Omental fat pad (tissue), 3 donors: ENCODE measurements at regions not wholly inside any gene's neighbourhood (a gene's known extent, or its start where the extent isn't known, plus 50 kb on each side); places are given as distances from the start of the nearest gene placed in this dataset.

ENCODE experiments used
- ATAC-seq: fragments of 150-250 bp; one replicate; pipeline ENCODE4 v1.9.1; 2016; ENCODE audit warnings: mild to moderate bottlenecking, moderate library complexity; ENCODE audit not compliant: low FRiP score
- DNase-seq: peaks from one replicate; pipeline ENCODE4 v3.0.0-alpha.2; 2019; ENCODE audit warnings: low spot score
- TF ChIP-seq, protein P1 (sequence below), 3 donors: fragments of 450-650 bp; IDR thresholded peaks; one replicate each; pipeline ENCODE4 v1.5.1; 2016 to 2017; ENCODE audit warnings: antibody characterized with exemption in 3 of 3, mild to moderate bottlenecking in 3 of 3, moderate library complexity in 2 of 3

DNA sequence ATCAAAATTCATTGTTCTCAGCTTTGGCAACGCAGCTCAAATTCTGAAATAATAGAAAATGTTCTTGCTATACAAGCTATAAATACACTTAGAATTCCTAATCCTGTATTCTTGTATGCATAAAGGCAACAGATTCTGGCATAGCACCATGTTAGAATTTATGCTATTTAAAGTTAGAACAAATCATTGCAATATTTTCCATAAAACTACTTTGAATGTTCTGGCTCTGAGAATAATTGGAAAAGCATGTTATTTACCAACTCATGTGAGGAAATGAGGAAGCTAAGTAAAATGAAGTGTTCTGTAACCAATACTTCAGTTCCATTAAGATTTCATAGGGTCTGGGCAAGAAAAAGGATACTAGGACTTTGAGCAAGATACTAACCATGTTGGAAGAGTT, 888.9 kb downstream of the SQOR start:
- ATAC-seq (no peak), DNase-seq (no peak)
- TF ChIP-seq, protein P1, sequence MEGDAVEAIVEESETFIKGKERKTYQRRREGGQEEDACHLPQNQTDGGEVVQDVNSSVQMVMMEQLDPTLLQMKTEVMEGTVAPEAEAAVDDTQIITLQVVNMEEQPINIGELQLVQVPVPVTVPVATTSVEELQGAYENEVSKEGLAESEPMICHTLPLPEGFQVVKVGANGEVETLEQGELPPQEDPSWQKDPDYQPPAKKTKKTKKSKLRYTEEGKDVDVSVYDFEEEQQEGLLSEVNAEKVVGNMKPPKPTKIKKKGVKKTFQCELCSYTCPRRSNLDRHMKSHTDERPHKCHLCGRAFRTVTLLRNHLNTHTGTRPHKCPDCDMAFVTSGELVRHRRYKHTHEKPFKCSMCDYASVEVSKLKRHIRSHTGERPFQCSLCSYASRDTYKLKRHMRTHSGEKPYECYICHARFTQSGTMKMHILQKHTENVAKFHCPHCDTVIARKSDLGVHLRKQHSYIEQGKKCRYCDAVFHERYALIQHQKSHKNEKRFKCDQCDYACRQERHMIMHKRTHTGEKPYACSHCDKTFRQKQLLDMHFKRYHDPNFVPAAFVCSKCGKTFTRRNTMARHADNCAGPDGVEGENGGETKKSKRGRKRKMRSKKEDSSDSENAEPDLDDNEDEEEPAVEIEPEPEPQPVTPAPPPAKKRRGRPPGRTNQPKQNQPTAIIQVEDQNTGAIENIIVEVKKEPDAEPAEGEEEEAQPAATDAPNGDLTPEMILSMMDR (IDR thresholded peaks at IDR 0.05), result no peak

DNA sequence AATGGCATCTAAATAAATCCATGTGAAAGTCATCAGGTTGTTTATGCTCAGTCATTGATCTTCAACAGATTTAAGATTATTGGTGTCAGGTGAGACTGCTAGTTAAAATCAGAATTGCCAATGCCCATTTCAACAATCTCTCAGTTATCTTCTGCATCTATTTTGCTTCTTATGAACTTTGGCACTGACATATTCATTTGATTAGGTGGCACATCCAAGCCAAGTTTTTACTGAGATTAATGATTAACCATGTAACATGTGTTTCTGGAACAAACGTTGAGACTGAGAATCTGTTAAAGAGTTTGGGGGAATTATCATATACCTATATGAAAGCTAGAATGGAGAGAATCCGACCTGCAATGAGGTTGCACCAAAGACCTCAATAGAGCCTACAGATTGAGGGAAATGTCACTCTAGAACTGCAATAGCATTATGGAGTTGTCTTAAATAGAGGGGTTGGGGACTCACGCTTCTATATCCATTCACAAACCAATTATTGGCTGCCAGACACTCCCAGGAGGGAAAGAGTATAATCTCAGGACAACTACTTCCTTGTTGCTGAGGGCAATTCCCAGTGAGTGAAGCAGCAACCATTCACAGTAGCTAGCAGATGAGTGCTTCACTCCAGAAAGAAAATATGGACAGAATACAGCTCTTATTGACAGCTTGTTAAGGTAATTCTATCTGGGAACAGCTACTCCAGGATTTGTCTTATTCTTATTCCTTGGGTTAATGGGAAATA, 891.3 kb downstream of the SQOR start:
- ATAC-seq (no peak), DNase-seq (no peak)
- TF ChIP-seq, protein P1 (IDR thresholded peaks at IDR 0.05), result no peak

DNA sequence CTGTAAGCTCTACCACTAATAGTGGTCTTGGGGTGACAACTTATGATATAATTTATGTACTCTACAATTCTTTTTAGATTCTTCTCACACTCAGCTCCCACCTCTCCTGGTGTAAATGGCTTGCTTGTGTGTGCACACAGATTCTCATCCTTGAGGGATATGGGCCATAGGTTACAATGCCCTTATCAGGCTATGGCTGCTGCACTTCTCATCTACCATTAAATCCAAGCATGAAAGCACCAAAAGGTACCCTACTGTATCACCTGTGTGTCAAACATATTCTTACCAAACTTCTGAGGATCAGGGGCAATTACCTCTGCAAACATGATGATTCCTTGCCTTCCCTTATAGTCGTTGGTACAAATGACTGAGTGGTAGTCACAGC, 891.9 kb downstream of the SQOR start:
- DNase-seq, result no peak
- no peak for ATAC-seq
- TF ChIP-seq, protein P1 (IDR thresholded peaks at IDR 0.05), result no peak

- ATAC-seq, result no peak
- TF ChIP-seq, protein P1 (IDR thresholded peaks at IDR 0.05), result no peak
- no peak for DNase-seq
Observed at GRCh38 chr15:46543626-46544025, 908.8 kb downstream of the SQOR start.

DNA sequence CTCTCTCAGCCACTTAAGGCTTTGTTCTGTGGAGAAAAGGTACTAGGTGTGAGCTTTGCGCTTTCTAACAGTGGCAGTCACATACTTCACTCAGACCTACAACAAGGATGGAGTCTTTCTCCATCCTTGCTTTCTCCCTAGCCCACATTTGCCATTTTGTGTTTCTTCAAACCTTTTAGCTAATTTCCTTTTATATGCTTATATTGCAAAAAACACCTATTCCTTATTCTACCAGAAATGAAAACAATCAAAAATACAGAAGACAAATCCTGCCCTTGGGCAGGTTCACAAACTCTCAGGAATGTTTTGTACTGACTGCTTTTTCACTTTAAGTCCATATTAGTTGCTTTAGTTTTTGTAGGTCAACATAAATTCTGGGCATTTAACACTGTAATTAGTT, 914.2 kb downstream of the SQOR start:
- TF ChIP-seq, protein P1 (IDR thresholded peaks at IDR 0.05), result no peak
- no peak for ATAC-seq
- DNase-seq, result no peak

DNA sequence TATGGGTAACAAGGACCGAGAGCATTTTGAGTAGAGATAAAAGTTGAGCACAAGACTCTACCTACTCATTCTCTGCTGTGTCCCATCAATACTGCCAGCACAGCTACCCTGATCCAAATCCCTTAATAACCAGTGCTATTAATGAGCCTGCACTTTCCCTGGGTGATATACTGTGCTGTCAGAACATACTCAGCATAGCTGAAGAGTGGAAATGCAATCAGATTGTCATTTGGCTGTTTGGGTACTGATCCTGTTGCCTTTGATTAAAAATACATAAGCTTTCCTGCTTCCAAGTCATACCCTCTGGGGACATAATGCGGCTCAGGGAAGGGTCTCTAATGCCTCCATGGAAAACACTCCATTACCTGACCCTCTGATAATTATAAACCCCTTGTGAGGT, 917.5 kb downstream of the SQOR start:
- ATAC-seq (no peak), DNase-seq (no peak)
- TF ChIP-seq, protein P1 (IDR thresholded peaks at IDR 0.05), result no peak

- no peak for ATAC-seq
- no peak for DNase-seq
- TF ChIP-seq, protein P1 (IDR thresholded peaks at IDR 0.05), result no peak
Observed at GRCh38 chr15:46555547-46555946, 920.7 kb downstream of the SQOR start.
